Memory B cell (primary cell): ENCODE measurements at regions not wholly inside any gene's neighbourhood (a gene's known extent, or its start where the extent isn't known, plus 50 kb on each side); places are given as distances from the start of the nearest gene placed in this dataset.

Experiments
- ATAC-seq: fragments of 150-1000 bp; cut with Tn5 transposase; 2 replicates; pipeline ENCODE4 v1.10.0; 2021; ENCODE audit warnings: low read depth, mild to moderate bottlenecking, moderate library complexity
- DNase-seq, 2 donors: peaks; one replicate each; pipeline ENCODE4 v3.0.0; 2022; ENCODE audit warnings: low spot score in 2 of 2
- H3K27ac Mint-ChIP-seq: one replicate; pipeline ENCODE4 v1.8.0; 2022; ENCODE audit warnings: mild to moderate bottlenecking, moderate library complexity, mixed read lengths
- H3K27me3 Mint-ChIP-seq: one replicate; pipeline ENCODE4 v1.8.0; 2022; ENCODE audit warnings: mixed read lengths
- H3K36me3 Mint-ChIP-seq: one replicate; pipeline ENCODE4 v1.8.0; 2022; ENCODE audit warnings: mild to moderate bottlenecking, mixed read lengths
- H3K4me1 Mint-ChIP-seq: one replicate; pipeline ENCODE4 v1.8.0; 2022; ENCODE audit warnings: mixed read lengths
- H3K4me3 Mint-ChIP-seq: one replicate; pipeline ENCODE4 v1.8.0; 2022; ENCODE audit warnings: mild to moderate bottlenecking, moderate library complexity, mixed read lengths
- H3K9me3 Mint-ChIP-seq: one replicate; pipeline ENCODE4 v1.8.0; 2022; ENCODE audit warnings: mixed read lengths

GRCh38 chr2:15874854-15875804, 65.2 kb upstream of the MYCN start:
- Mint-ChIP-seq H3K27ac (no peak overlapping the region), H3K9me3 (peaks cover 5% of the 10 kb centered on the region), H3K27me3 (no peaks in the 10 kb centered on the region), H3K36me3 (no peaks in the 10 kb centered on the region), H3K4me1 (no peaks in the 10 kb centered on the region), H3K4me3 (no peak overlapping the region)
- DNase-seq, result no peak
- no peak for ATAC-seq

DNA sequence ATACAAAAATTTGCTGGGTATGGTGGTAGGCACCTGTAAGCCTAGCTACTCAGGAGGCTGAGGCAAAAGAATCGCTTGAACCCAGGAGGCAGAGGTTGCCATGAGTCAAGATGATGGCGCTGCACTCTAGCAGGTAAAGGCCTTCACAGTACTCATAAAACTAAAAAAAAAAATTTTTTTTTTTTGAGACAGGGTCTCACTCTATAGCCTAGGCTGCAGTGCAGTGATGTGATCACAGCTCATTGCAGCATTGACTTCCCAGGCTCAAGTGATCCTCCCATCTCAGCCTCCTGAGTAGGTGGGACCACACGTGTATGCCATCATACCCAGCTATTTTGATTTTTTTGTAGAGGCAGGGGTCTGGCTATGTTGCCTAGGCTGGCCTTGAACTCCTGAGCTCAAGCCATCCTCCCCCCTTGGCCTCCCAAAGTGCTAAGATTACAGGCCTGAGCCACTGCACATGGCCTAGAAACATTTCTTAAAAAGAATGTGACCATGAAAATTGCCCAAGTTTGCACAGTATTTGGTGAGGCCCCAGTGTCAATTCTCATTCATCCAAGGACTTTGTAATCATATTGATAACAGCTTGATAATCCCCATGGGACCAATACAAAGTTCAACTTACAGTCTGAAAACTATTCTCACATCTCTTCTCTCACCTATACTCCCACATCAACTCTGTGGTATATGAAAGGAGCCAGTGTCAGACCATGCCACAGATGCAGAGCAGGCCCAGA, 64.2 kb upstream of the MYCN start:
- Mint-ChIP-seq H3K27ac (no peak overlapping the region), H3K36me3 (no peaks in the 10 kb centered on the region), H3K4me3 (no peak overlapping the region), H3K27me3 (no peaks in the 10 kb centered on the region), H3K9me3 (peaks cover 2% of the 10 kb centered on the region), H3K4me1 (no peaks in the 10 kb centered on the region)
- ATAC-seq, result no peak
- no peak for DNase-seq

- no peak overlapping the region for H3K27ac Mint-ChIP-seq
- peaks cover 1% of the 10 kb centered on the region for H3K9me3 Mint-ChIP-seq
- DNase-seq, result no peak
- peaks cover 3% of the 10 kb centered on the region for H3K27me3 Mint-ChIP-seq
- H3K4me1 Mint-ChIP-seq, result no peaks in the 10 kb centered on the region
- H3K4me3 Mint-ChIP-seq, result no peak overlapping the region
- no peak for ATAC-seq
- H3K36me3 Mint-ChIP-seq, result no peaks in the 10 kb centered on the region
Measured at GRCh38 chr2:15880226-15881119, 59.9 kb upstream of the MYCN start.

DNA sequence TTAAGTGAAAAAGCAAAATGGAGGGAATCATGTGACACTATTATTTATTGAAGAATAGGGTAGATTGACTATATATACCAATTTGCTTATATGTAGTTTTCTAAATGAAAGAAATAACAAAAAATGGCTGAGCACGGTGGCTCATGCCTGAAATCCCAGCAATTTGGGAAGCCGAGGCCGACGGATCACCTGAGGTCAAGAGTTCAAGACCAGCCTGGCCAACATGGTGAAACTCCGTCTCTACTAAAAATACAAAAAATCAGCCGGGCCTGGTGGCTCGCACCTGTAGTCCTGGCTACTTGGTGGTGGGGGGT, 59.3 kb upstream of the MYCN start:
- H3K36me3 Mint-ChIP-seq, result no peaks in the 10 kb centered on the region
- H3K4me3 Mint-ChIP-seq, result no peak overlapping the region
- H3K27ac Mint-ChIP-seq, result no peak overlapping the region
- ATAC-seq (no peak), DNase-seq (no peak)
- H3K27me3 Mint-ChIP-seq, result peaks cover 3% of the 10 kb centered on the region
- H3K9me3 Mint-ChIP-seq, result peaks cover 1% of the 10 kb centered on the region
- no peaks in the 10 kb centered on the region for H3K4me1 Mint-ChIP-seq

GRCh38 chr2:15881676-15882075, 58.7 kb upstream of the MYCN start:
- Mint-ChIP-seq H3K4me3 (no peak overlapping the region), H3K36me3 (no peaks in the 10 kb centered on the region), H3K9me3 (peaks cover 1% of the 10 kb centered on the region), H3K27ac (no peak overlapping the region), H3K27me3 (peaks cover 3% of the 10 kb centered on the region), H3K4me1 (no peaks in the 10 kb centered on the region)
- ATAC-seq (no peak), DNase-seq (no peak)

DNA sequence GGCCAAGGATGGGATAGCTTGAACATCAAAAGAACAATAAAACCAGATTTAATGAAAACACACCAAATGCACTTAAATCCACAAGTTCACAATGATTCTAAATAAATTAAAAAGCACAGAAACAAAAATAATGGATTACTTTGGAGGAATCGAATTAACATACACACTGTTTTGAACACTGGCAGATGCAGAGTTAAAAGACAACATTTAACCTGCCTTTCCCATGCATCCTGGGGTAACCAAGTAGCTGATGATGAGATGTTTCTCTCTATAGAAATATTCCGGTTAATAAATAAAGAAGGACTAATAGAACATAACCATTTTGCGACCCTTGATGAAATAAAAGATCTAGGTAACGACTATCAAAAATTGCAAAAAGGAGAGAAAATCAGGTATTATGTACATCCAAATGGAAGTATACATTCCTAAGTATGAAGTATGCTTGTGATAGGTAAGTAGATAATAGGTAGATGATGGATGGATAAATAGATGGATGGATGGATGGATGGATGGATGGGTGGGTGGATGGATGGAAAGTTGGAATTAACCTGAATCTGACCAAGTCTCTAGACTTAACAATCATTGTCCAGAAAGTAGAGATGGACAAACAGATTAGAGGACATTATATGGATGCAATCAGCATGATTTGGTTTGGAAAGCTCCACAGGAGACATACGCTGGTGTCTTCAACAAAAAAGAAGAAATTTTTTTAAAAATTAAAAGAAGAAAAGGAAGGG, 57.4 kb upstream of the MYCN start:
- ATAC-seq (no peak), DNase-seq (no peak)
- Mint-ChIP-seq H3K9me3 (peaks cover 1% of the 10 kb centered on the region), H3K27me3 (peaks cover 3% of the 10 kb centered on the region), H3K4me1 (no peaks in the 10 kb centered on the region), H3K36me3 (no peaks in the 10 kb centered on the region), H3K27ac (no peak overlapping the region), H3K4me3 (no peak overlapping the region)

DNA sequence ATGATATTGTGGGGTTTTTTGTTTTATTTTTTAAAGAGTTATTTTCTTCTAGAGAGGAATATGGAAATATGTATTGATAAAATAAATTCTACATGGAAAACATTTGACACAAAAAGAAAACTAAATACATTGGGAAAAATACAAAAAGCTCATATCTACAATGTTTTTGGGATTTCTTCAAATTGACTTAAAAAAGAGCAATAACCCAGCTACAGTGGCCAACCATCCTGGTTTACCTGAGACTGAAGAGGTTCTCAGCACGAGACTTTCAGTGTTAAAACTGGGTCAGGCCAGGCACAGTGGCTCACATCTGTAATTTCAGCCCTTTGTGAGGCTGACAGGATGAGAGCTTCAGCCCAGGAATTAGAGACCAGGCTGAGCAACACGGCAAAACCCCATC, 56.7 kb upstream of the MYCN start:
- Mint-ChIP-seq H3K27ac (no peak overlapping the region), H3K4me1 (no peaks in the 10 kb centered on the region), H3K27me3 (peaks cover 4% of the 10 kb centered on the region), H3K4me3 (no peak overlapping the region), H3K36me3 (no peaks in the 10 kb centered on the region), H3K9me3 (peaks cover 3% of the 10 kb centered on the region)
- no peak for ATAC-seq
- no peak for DNase-seq

GRCh38 chr2:15884790-15885189, 55.6 kb upstream of the MYCN start:
- H3K4me3 Mint-ChIP-seq, result no peak overlapping the region
- ATAC-seq (no peak), DNase-seq (no peak)
- H3K4me1 Mint-ChIP-seq, result no peaks in the 10 kb centered on the region
- H3K36me3 Mint-ChIP-seq, result no peaks in the 10 kb centered on the region
- H3K27ac Mint-ChIP-seq, result no peak overlapping the region
- H3K9me3 Mint-ChIP-seq, result peaks cover 3% of the 10 kb centered on the region
- H3K27me3 Mint-ChIP-seq, result peaks cover 4% of the 10 kb centered on the region

DNA sequence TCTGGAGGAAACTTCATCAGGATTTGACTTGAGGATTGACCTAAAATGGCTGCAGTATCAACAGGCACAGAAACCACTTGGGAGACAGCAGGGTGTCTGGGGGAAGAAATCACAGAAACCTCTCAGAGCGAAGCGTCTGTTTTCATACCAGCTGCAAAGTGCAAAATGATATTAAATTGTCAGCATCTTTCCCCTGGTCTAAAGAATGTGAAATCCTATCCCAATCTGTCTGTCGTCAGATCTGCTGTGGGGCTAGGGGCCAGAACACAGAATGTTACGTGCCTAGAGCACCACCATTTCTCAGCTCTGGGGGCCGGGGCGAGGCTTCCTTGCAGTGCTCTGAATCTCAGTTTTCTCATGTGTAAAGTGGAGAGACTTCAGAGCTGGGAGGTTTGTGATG, 54.1 kb upstream of the MYCN start:
- no peak for DNase-seq
- H3K9me3 Mint-ChIP-seq, result peaks cover 3% of the 10 kb centered on the region
- H3K4me3 Mint-ChIP-seq, result no peak overlapping the region
- peaks cover 8% of the 10 kb centered on the region for H3K27me3 Mint-ChIP-seq
- no peaks in the 10 kb centered on the region for H3K36me3 Mint-ChIP-seq
- H3K4me1 Mint-ChIP-seq, result no peaks in the 10 kb centered on the region
- ATAC-seq, result no peak
- H3K27ac Mint-ChIP-seq, result no peak overlapping the region

- H3K9me3 Mint-ChIP-seq, result peaks cover 2% of the 10 kb centered on the region
- no peak for ATAC-seq
- H3K27ac Mint-ChIP-seq, result no peak overlapping the region
- H3K4me3 Mint-ChIP-seq, result no peak overlapping the region
- H3K4me1 Mint-ChIP-seq, result no peaks in the 10 kb centered on the region
- no peaks in the 10 kb centered on the region for H3K36me3 Mint-ChIP-seq
- H3K27me3 Mint-ChIP-seq, result peaks cover 5% of the 10 kb centered on the region
- no peak for DNase-seq
Measured at GRCh38 chr2:15889442-15890123, 50.8 kb upstream of the MYCN start.

DNA sequence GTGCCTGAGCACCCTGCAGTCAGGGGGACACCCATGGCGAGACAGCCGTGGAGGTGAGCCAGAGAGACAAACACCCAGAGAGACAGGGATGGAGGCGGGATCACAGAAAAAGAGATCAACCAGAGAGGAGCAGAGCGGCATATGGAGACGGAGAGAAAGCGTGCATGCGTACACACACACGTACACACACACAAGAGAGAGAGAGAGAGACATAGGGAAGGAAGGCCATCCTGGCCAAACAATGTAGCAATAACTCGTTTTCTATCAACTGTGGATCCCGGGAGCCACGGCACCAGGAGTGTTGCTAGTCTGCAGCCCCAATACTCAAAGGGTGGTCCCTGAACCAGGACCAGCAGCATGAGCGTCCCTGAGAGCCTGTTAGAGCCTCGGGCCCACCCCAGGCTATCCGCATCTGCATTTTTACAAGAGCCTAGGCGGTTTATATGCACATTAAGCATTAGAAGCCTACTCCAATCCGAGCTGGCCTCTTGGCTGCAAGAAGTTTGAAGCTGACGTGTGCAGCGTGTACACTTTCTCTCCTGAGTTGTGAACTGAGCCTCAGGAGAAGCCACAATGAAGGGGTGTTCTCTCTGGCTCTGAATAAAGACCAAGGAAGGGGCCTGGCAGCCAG, 50.1 kb upstream of the MYCN start:
- H3K27ac Mint-ChIP-seq, result no peak overlapping the region
- no peak for DNase-seq
- H3K4me1 Mint-ChIP-seq, result no peaks in the 10 kb centered on the region
- H3K27me3 Mint-ChIP-seq, result peaks cover 5% of the 10 kb centered on the region
- H3K4me3 Mint-ChIP-seq, result no peak overlapping the region
- H3K9me3 Mint-ChIP-seq, result peaks cover 2% of the 10 kb centered on the region
- no peak for ATAC-seq
- no peaks in the 10 kb centered on the region for H3K36me3 Mint-ChIP-seq
